ENCODE measurements at regions not wholly inside any gene's neighbourhood (a gene's known extent, or its start where the extent isn't known, plus 50 kb on each side); places are given as distances from the start of the nearest gene placed in this dataset.
A peak's percentile ranks its signal among the peaks of the same experiment; 100 is the strongest.

DNA sequence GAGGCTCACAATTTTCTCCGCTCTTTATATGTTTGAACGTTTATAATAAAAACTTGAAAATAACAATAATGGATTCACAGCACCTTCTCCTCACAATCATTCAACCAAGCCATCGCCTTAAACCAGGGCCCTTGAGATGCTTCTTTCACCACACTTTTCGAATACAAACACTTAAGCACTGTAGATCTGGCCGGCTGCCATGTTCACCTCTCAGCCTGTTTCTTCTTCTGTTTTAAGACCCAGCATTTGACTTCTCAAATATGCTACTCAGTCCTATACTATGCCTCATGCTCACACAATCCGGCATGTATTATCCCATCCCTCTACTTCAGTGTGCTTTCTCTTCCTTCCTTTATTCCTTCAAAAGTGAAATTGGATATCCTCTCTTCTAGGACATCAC is 280.6 kb downstream of the TFEC start:
- Histone ChIP-seq H2BK15ac (ENCODE audit: low read length) (no peak overlapping the region), H2BK12ac (ENCODE audit: low read depth, low read length) (no peak overlapping the region), H3K4me3 (ENCODE audit: extremely low read depth in 1 of 4, insufficient read depth in 2 of 4, low read depth in 3 of 4, low read length in 4 of 4) (no peak overlapping the region), H2BK120ac (replicated peaks; ENCODE audit: low read depth, low read length) (no peak overlapping the region), H3K9ac (replicated peaks in 1 of 4; ENCODE audit: extremely low read depth in 1 of 4, low read depth in 3 of 4, low read length in 3 of 4) (no peak overlapping the region), H4K20me1 (replicated peaks in 1 of 2; ENCODE audit: control insufficient read depth in 1 of 2, insufficient read depth in 2 of 2, low read length in 2 of 2) (no peaks in the 10 kb centered on the region), H2AFZ (ENCODE audit: low read length) (0 out of 2 replicates have a peak overlapping the region, but pooled peaks have one; percentile 73), H4K5ac (ENCODE audit: insufficient read length, low read depth, low read length) (no peak overlapping the region), H3K4me1 (replicated peaks in 1 of 4; ENCODE audit: control insufficient read depth in 3 of 4, insufficient read depth in 4 of 4, low read length in 3 of 4) (no peaks in the 10 kb centered on the region), H3K14ac (ENCODE audit: insufficient read length) (no peak overlapping the region), H3K9me3 (ENCODE audit: insufficient read depth in 2 of 2, low read depth in 1 of 2, low read length in 1 of 2) (no peaks in the 10 kb centered on the region), H3K18ac (ENCODE audit: extremely low read depth, low read length) (no peak overlapping the region), H3K56ac (replicated peaks; ENCODE audit: insufficient read length, low read depth, low read length) (no peak overlapping the region), H4K91ac (replicated peaks; ENCODE audit: insufficient read length, low read length) (no peak overlapping the region), H3K79me2 (ENCODE audit: control insufficient read depth in 1 of 2, insufficient read depth in 2 of 2, low read length in 2 of 2) (no peaks in the 10 kb centered on the region), H4K8ac (ENCODE audit: extremely low read depth, insufficient read depth, low read length) (no peak overlapping the region), H2BK20ac (ENCODE audit: low read length) (no peak overlapping the region), H3K27ac (ENCODE audit: low read depth, low read length) (no peak overlapping the region), H3K79me1 (ENCODE audit: low read depth, low read length) (no peaks in the 10 kb centered on the region), H3K4ac (replicated peaks; ENCODE audit: insufficient read length, low read depth, low read length) (no peak overlapping the region), H3K27me3 (replicated peaks in 1 of 4; ENCODE audit: control insufficient read depth in 3 of 4, extremely low read depth in 1 of 4, insufficient read depth in 3 of 4, low read length in 3 of 4) (no peaks in the 10 kb centered on the region), H3K36me3 (ENCODE audit: control insufficient read depth in 2 of 4, insufficient read depth in 4 of 4, low read length in 3 of 4) (no peaks in the 10 kb centered on the region), H3K4me2 (ENCODE audit: insufficient read depth in 1 of 2, low read depth in 2 of 2, low read length in 2 of 2) (no peak overlapping the region), H2BK5ac (ENCODE audit: low read depth, low read length) (no peak overlapping the region), H2AK5ac (ENCODE audit: low read depth, low read length) (no peak overlapping the region), H3K23ac (ENCODE audit: insufficient read length) (no peak overlapping the region), H3K23me2 (ENCODE audit: low read depth, low read length) (no peaks in the 10 kb centered on the region)
- ChIA-PET CTCF (ENCODE audit: partially characterized antibody) (interaction anchor here (1.4 kb wide), 1 partner anchor 69 kb away, joined by 3 read pairs; no protein-coding TSS in a partner anchor), POLR2A (ENCODE audit: partially characterized antibody) (no interaction called here)
- 89% methylated on average over 6 of the region's 6 CpGs; no CpG with 5 or more reads in 1 of the 2 experiments for WGBS, 2 experiments (ENCODE audit: extremely low coverage in 1 of 2, insufficient coverage in 1 of 2, insufficient read length in 1 of 2, insufficient replicate concordance in 2 of 2, low coverage in 1 of 2, low lambda C conversion rate in 2 of 2, missing lambda C conversion rate in 1 of 2)
- DNase-seq (ENCODE audit: low read depth in 1 of 2, low spot score in 2 of 2) (no peak), FAIRE-seq (no peak)
- TF ChIP-seq TBP (IDR thresholded peaks at IDR 0.05; ENCODE audit: low read depth, low read length) (no peak), GTF2F1 (IDR thresholded peaks at IDR 0.05; ENCODE audit: borderline replicate concordance, low read depth, low read length) (no peak)
